ENCODE measurements at regions not wholly inside any gene's neighbourhood (a gene's known extent, or its start where the extent isn't known, plus 50 kb on each side); places are given as distances from the start of the nearest gene placed in this dataset.

- TF ChIP-seq, protein P1, sequence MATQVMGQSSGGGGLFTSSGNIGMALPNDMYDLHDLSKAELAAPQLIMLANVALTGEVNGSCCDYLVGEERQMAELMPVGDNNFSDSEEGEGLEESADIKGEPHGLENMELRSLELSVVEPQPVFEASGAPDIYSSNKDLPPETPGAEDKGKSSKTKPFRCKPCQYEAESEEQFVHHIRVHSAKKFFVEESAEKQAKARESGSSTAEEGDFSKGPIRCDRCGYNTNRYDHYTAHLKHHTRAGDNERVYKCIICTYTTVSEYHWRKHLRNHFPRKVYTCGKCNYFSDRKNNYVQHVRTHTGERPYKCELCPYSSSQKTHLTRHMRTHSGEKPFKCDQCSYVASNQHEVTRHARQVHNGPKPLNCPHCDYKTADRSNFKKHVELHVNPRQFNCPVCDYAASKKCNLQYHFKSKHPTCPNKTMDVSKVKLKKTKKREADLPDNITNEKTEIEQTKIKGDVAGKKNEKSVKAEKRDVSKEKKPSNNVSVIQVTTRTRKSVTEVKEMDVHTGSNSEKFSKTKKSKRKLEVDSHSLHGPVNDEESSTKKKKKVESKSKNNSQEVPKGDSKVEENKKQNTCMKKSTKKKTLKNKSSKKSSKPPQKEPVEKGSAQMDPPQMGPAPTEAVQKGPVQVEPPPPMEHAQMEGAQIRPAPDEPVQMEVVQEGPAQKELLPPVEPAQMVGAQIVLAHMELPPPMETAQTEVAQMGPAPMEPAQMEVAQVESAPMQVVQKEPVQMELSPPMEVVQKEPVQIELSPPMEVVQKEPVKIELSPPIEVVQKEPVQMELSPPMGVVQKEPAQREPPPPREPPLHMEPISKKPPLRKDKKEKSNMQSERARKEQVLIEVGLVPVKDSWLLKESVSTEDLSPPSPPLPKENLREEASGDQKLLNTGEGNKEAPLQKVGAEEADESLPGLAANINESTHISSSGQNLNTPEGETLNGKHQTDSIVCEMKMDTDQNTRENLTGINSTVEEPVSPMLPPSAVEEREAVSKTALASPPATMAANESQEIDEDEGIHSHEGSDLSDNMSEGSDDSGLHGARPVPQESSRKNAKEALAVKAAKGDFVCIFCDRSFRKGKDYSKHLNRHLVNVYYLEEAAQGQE (IDR thresholded peaks at IDR 0.05; ENCODE audit: insufficient read depth in 1 of 2, low read depth in 2 of 2, low read length in 2 of 2) = no peak
- TF ChIP-seq TAF1 (IDR thresholded peaks at IDR 0.05; ENCODE audit: borderline replicate concordance, insufficient read depth, low read length) (no peak), POLR2AphosphoS5 (IDR thresholded peaks at IDR 0.05; ENCODE audit: low read depth, low read length) (no peak), SIN3A (IDR thresholded peaks at IDR 0.05; ENCODE audit: borderline replicate concordance, insufficient read depth, low read length) (no peak)
Observed at GRCh38 chr17:77824780-77825280, 133.7 kb upstream of the TNRC6C start.

All from PFSK-1 (cell line).